HEK293 (cell line): ENCODE measurements at regions not wholly inside any gene's neighbourhood (a gene's known extent, or its start where the extent isn't known, plus 50 kb on each side); places are given as distances from the start of the nearest gene placed in this dataset.

Experiments
- ELK4 ChIP-seq: IDR thresholded peaks from 2 replicates; pipeline ENCODE4 v1.6.1; 2011; ENCODE audit warnings: mild to moderate bottlenecking, low read depth, low read length, borderline replicate concordance
- ZNF488 ChIP-seq: fragments of 450-650 bp; formaldehyde crosslinking; IDR thresholded peaks from 2 replicates; pipeline ENCODE4 v1.5.1; 2016; ENCODE audit warnings: missing biosample characterization, missing genetic modification characterization
- ZNF677 ChIP-seq: fragments of 450-650 bp; IDR thresholded peaks from 2 replicates; pipeline ENCODE4 v1.5.0; 2018; ENCODE audit warnings: missing biosample characterization, mild to moderate bottlenecking, missing genetic modification characterization, moderate library complexity
- ZSCAN5A ChIP-seq: fragments of 450-650 bp; formaldehyde crosslinking; IDR thresholded peaks from 2 replicates; pipeline ENCODE4 v1.5.1; 2016; ENCODE audit warnings: missing biosample characterization, missing genetic modification characterization

GRCh38 chr4:124943145-124943889 is 230.8 kb upstream of the ANKRD50 start:
- TF ChIP-seq ELK4: no peak
- no peak for TF ChIP-seq ZNF488 (tag by site-specific recombination)
- TF ChIP-seq ZNF677 (tag by site-specific recombination): no peak
- TF ChIP-seq ZSCAN5A (tag by site-specific recombination): no peak
